Keratinocyte (primary cell): ENCODE measurements at regions not wholly inside any gene's neighbourhood (a gene's known extent, or its start where the extent isn't known, plus 50 kb on each side); places are given as distances from the start of the nearest gene placed in this dataset.

Experiments used
- DNase-seq: peaks from one replicate; pipeline ENCODE4 v3.0.0-alpha.2; 2011; ENCODE audit warnings: low read depth, missing footprints, low spot score
- FAIRE-seq: peaks from 2 replicates; lab custom pipeline; 2011; peaks lifted over from hg19 to GRCh38; lab: Jason Lieb, UNC
- H2AFZ ChIP-seq: 2 replicates; pipeline ENCODE4 v1.6.0; 2012; ENCODE audit warnings: low read length, control low read depth, inconsistent platforms; ENCODE audit not compliant: control insufficient read depth
- H3K27ac ChIP-seq: 2 replicates; pipeline ENCODE4 v1.5.1; 2011; ENCODE audit warnings: low read length; ENCODE audit not compliant: control insufficient read depth, insufficient read depth
- H3K27me3 ChIP-seq: 3 replicates; pipeline ENCODE4 v1.6.0; 2011; ENCODE audit warnings: low read length; ENCODE audit not compliant: control insufficient read depth, insufficient read depth; ENCODE audit errors: extremely low read depth
- H3K36me3 ChIP-seq, 2 experiments: 2 replicates in 1 of 2; 3 replicates in 1 of 2; pipeline ENCODE4 v1.5.1; 2011; ENCODE audit warnings: low read length in 2 of 2, mild to moderate bottlenecking in 1 of 2; ENCODE audit not compliant: control insufficient read depth in 2 of 2, insufficient read depth in 2 of 2; ENCODE audit errors: extremely low read depth in 1 of 2
- H3K4me1 ChIP-seq: 3 replicates; pipeline ENCODE4 v1.5.1; 2011; ENCODE audit warnings: low read length; ENCODE audit not compliant: control insufficient read depth, insufficient read depth; ENCODE audit errors: extremely low read depth
- H3K4me2 ChIP-seq: 3 replicates; pipeline ENCODE4 v1.6.0; 2011; ENCODE audit warnings: low read depth, low read length; ENCODE audit not compliant: control insufficient read depth, insufficient read depth; ENCODE audit errors: extremely low read depth
- H3K4me3 ChIP-seq, 3 experiments: fragments of 200-600 bp in 1 of 3; sonication (generic) in 1 of 3; 2 replicates in 2 of 3; 3 replicates in 1 of 3; pipeline ENCODE4 v1.5.1; 2011 to 2016; ENCODE audit warnings: low read length in 3 of 3, mild to moderate bottlenecking in 3 of 3, control low read depth in 2 of 3, inconsistent platforms in 1 of 3, low read depth in 1 of 3, mixed read lengths in 1 of 3, mixed run types in 1 of 3, moderate library complexity in 1 of 3; ENCODE audit not compliant: control insufficient read depth in 2 of 3, insufficient read depth in 2 of 3; ENCODE audit errors: extremely low read depth in 1 of 3
- H3K79me2 ChIP-seq: 2 replicates; pipeline ENCODE4 v1.6.0; 2012; ENCODE audit warnings: low read length; ENCODE audit not compliant: control insufficient read depth, insufficient read depth
- H3K9ac ChIP-seq: 3 replicates; pipeline ENCODE4 v1.6.0; 2011; ENCODE audit warnings: low read length; ENCODE audit not compliant: control insufficient read depth, insufficient read depth; ENCODE audit errors: extremely low read depth
- H3K9me1 ChIP-seq: 3 replicates; pipeline ENCODE4 v1.6.0; 2011; ENCODE audit warnings: low read length; ENCODE audit not compliant: control insufficient read depth, insufficient read depth; ENCODE audit errors: extremely low read depth
- H3K9me3 ChIP-seq: 2 replicates; pipeline ENCODE4 v1.5.1; 2012; ENCODE audit warnings: low read depth, low read length; ENCODE audit not compliant: control insufficient read depth
- H4K20me1 ChIP-seq: 3 replicates; pipeline ENCODE4 v1.6.0; 2011; ENCODE audit warnings: low read length; ENCODE audit not compliant: control insufficient read depth, insufficient read depth; ENCODE audit errors: extremely low read depth
- CTCF ChIP-seq, 3 experiments: IDR thresholded peaks in 1 of 3; conservative IDR thresholded peaks in 1 of 3; optimal IDR thresholded peaks in 1 of 3; 2 replicates in 2 of 3; 3 replicates in 1 of 3; pipeline versions ENCODE3 to v1.5.1; 2011; ENCODE audit warnings: low read length in 3 of 3, mild to moderate bottlenecking in 3 of 3, moderate library complexity in 2 of 3, control low read depth in 1 of 3, inconsistent platforms in 1 of 3; ENCODE audit not compliant: insufficient read depth in 2 of 3; ENCODE audit errors: extremely low read depth in 1 of 3
- EZH2 ChIP-seq: IDR thresholded peaks from one replicate; pipeline ENCODE4 v1.6.1; 2012; ENCODE audit warnings: inconsistent platforms, mild to moderate bottlenecking, low read length, moderate library complexity
- dilution Hi-C: fragments of 300-500 bp; cut with MboI; formaldehyde crosslinking; loops from one replicate; pipeline ENCODE4 v1.7.0; 2020; ENCODE audit warnings: low sequenced_read_pairs; ENCODE audit not compliant: extremely low pct_ligation_motif_present

GRCh38 chr6:121886223-121886830, 450.9 kb downstream of the GJA1 start:
- Histone ChIP-seq H3K9me1 (no peaks in the 10 kb centered on the region), H2AFZ (no peak overlapping the region), H3K4me1 (no peaks in the 10 kb centered on the region), H3K79me2 (no peaks in the 10 kb centered on the region), H3K4me2 (no peak overlapping the region), H3K36me3 (no peaks in the 10 kb centered on the region), H3K9me3 (no peaks in the 10 kb centered on the region), H3K9ac (no peak overlapping the region), H4K20me1 (no peaks in the 10 kb centered on the region), H3K27ac (no peak overlapping the region), H3K27me3 (no peaks in the 10 kb centered on the region), H3K4me3 (no peak overlapping the region)
- DNase-seq (no peak), FAIRE-seq (no peak)
- TF ChIP-seq CTCF (optimal IDR thresholded peaks at IDR 0.05 in 1 of 3, IDR thresholded peaks at IDR 0.05 in 1 of 3, conservative IDR thresholded peaks at IDR 0.05 in 1 of 3; ENCODE audit: extremely low read depth in 1 of 3, insufficient read depth in 2 of 3, low read length in 3 of 3): no peak
- no peak for TF ChIP-seq EZH2
- dilution Hi-C loops: no loop called here

DNA sequence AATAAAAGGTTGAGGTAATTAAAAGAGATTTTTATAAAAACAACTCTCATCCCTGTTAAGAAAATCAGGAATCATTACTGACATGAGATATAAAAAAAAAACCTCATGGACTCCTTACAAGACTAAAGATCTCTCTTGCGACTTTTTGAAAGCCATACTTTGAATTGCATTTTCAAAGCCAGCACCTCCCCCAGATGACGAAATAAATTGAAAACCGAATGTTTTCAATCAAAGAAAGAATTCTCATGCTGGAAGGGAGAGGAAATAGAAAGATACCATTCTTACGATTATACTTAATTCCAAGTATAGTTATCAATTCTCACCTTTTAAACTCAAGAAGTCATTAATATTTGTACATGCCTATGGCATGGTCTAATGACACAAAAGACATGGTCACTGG, 452.3 kb downstream of the GJA1 start:
- H3K4me3 ChIP-seq: no peak overlapping the region
- no peaks in the 10 kb centered on the region for H3K9me3 ChIP-seq
- no peaks in the 10 kb centered on the region for H3K36me3 ChIP-seq
- H3K27me3 ChIP-seq: no peaks in the 10 kb centered on the region
- FAIRE-seq (no peak), DNase-seq (no peak)
- no peaks in the 10 kb centered on the region for H4K20me1 ChIP-seq
- no peaks in the 10 kb centered on the region for H3K4me1 ChIP-seq
- H3K9ac ChIP-seq: no peak overlapping the region
- dilution Hi-C loops: no loop called here
- no peak overlapping the region for H3K27ac ChIP-seq
- TF ChIP-seq EZH2 (no peak), CTCF (optimal IDR thresholded peaks at IDR 0.05 in 1 of 3, IDR thresholded peaks at IDR 0.05 in 1 of 3, conservative IDR thresholded peaks at IDR 0.05 in 1 of 3; ENCODE audit: extremely low read depth in 1 of 3, insufficient read depth in 2 of 3, low read length in 3 of 3) (no peak)
- no peak overlapping the region for H2AFZ ChIP-seq
- no peak overlapping the region for H3K4me2 ChIP-seq
- H3K9me1 ChIP-seq: no peaks in the 10 kb centered on the region
- H3K79me2 ChIP-seq: no peaks in the 10 kb centered on the region
